Karpas-422 (cell line): ENCODE measurements at regions not wholly inside any gene's neighbourhood (a gene's known extent, or its start where the extent isn't known, plus 50 kb on each side); places are given as distances from the start of the nearest gene placed in this dataset.
A peak's percentile ranks its signal among the peaks of the same experiment; 100 is the strongest.

Experiments
- DNase-seq: peaks from one replicate; pipeline ENCODE4 v3.0.0-alpha.2; 2015
- H2AFZ ChIP-seq: fragments of 200-600 bp; sonication (generic); 2 replicates; pipeline ENCODE4 v1.6.1; 2014; ENCODE audit warnings: antibody characterized with exemption, low read length, mixed read lengths
- H3K27ac ChIP-seq: fragments of 200-600 bp; sonication (generic); 2 replicates; pipeline ENCODE4 v1.5.1; 2014; ENCODE audit warnings: mild to moderate bottlenecking, low read length, moderate library complexity
- H3K27me3 ChIP-seq: fragments of 200-600 bp; sonication (generic); 2 replicates; pipeline ENCODE4 v1.6.1; 2014; ENCODE audit warnings: low read length, mixed read lengths
- H3K36me3 ChIP-seq: fragments of 200-600 bp; sonication (generic); 2 replicates; pipeline ENCODE4 v1.6.1; 2014; ENCODE audit warnings: low read length, mixed read lengths; ENCODE audit not compliant: insufficient read depth
- H3K4me1 ChIP-seq: fragments of 200-600 bp; sonication (generic); 2 replicates; pipeline ENCODE4 v1.6.1; 2014; ENCODE audit warnings: mild to moderate bottlenecking, low read length, mixed read lengths
- H3K4me2 ChIP-seq: fragments of 200-600 bp; sonication (generic); 2 replicates; pipeline ENCODE4 v1.6.1; 2014; ENCODE audit warnings: low read length, low read depth, mild to moderate bottlenecking; ENCODE audit not compliant: poor library complexity, severe bottlenecking
- H3K4me3 ChIP-seq: fragments of 200-600 bp; sonication (generic); 2 replicates; pipeline ENCODE4 v1.5.1; 2014; ENCODE audit warnings: mild to moderate bottlenecking, antibody characterized with exemption, low read length, mixed read lengths
- H3K79me2 ChIP-seq: fragments of 200-600 bp; sonication (generic); 2 replicates; pipeline ENCODE4 v1.6.1; 2014; ENCODE audit warnings: mild to moderate bottlenecking, low read length, mixed read lengths
- H3K9ac ChIP-seq: fragments of 200-600 bp; sonication (generic); 2 replicates; pipeline ENCODE4 v1.6.0; 2014; ENCODE audit warnings: low read length
- H3K9me2 ChIP-seq: fragments of 200-600 bp; sonication (generic), shearing (Covaris generic); replicated peaks from 2 replicates; pipeline ENCODE4 v1.6.0; 2014; ENCODE audit warnings: mild to moderate bottlenecking, low read length, moderate library complexity; ENCODE audit not compliant: insufficient read depth
- H3K9me3 ChIP-seq: fragments of 300-700, 200-600 bp; sonication (generic); 2 replicates; pipeline ENCODE4 v1.6.1; 2014; ENCODE audit warnings: low read length, mixed read lengths
- H4K20me1 ChIP-seq: fragments of 200-600 bp; sonication (generic); 2 replicates; pipeline ENCODE4 v1.6.1; 2014; ENCODE audit warnings: mild to moderate bottlenecking, antibody characterized with exemption, low read length, low read depth; ENCODE audit not compliant: insufficient read depth

DNA sequence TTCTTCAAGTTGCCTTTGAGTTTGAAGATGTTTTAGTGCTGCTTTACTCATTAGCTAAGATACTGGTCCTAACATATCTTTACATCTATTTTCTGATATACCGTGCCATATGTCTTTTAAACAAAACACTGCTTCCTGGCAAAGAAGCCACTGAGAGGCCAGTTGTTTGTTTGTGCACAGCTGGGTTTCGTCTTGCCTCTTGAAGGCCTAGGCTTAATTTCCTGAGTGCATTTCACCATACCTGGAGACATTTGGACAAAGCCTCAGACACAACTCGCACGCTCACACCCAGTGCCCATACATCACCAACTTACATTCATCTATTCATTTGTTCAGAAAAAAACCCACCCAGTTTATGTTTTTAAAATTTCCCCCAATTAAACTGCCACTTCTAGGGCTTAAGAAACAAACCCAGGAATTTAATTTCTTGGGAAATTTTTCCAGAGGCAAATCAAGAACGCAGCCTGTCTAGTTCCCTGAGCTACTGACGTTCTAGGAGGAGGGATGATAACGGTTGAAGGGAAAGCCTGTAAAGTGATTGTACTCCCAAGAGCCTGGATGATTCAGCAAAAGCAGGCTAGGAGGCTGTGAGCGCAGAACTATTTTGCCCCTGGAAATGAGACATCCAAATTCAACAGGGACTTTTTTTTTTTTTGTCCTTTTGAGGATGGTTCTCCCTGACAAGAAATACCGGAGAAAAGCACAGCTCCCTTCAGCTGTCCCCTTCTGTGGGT lies 77.7 kb downstream of the OLIG3 start:
- peak overlapping the region; percentile 78 for H3K4me2 ChIP-seq

DNA sequence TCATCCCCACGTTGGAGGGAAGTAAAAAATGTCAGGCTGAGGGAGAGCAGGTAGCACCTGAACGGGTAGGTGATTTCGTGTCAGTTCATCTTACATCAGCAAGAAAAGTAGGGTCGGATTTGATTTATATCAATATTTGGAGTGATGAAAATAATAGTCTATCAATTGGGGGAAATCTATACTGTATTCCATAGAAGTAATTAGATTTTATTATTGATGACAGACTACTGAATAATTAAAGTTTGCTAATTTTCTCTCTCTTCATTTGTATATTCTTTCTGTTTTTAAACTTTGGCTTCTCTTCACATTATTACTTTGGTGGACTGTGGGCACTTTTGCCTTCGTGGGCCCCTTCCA lies 78.4 kb downstream of the OLIG3 start:
- Histone ChIP-seq H3K9me2 (no peaks in the 10 kb centered on the region), H2AFZ (peak overlapping the region; percentile 92), H3K4me3 (peak overlapping the region; percentile 68; the same call in 1 of the 2 replicates), H3K9ac (peak overlapping the region; percentile 68), H4K20me1 (no peaks in the 10 kb centered on the region), H3K27me3 (no peaks in the 10 kb centered on the region), H3K4me2 (peak overlapping the region; percentile 78), H3K27ac (peak overlapping the region; percentile 82), H3K79me2 (no peaks in the 10 kb centered on the region), H3K9me3 (no peaks in the 10 kb centered on the region), H3K36me3 (no peaks in the 10 kb centered on the region), H3K4me1 (peaks cover 41% of the 10 kb centered on the region)
- DNase-seq: no peak

More for the DNA sequence above, 77.7 kb downstream of the OLIG3 start:
- no peak for DNase-seq
- Histone ChIP-seq H3K27me3 (no peaks in the 10 kb centered on the region), H3K4me1 (peaks cover 42% of the 10 kb centered on the region), H3K9me2 (no peaks in the 10 kb centered on the region), H3K4me3 (no peak overlapping the region), H4K20me1 (no peaks in the 10 kb centered on the region), H2AFZ (peak overlapping the region; percentile 46; the same call in 1 of the 2 replicates), H3K9ac (no peak overlapping the region), H3K27ac (peak overlapping the region; percentile 82), H3K9me3 (no peaks in the 10 kb centered on the region), H3K36me3 (no peaks in the 10 kb centered on the region), H3K79me2 (no peaks in the 10 kb centered on the region)

- no peaks in the 10 kb centered on the region for H3K36me3 ChIP-seq
- H3K79me2 ChIP-seq: no peaks in the 10 kb centered on the region
- peak overlapping the region; percentile 78 for H3K4me2 ChIP-seq
- H2AFZ ChIP-seq: peak overlapping the region; percentile 92
- H3K9me2 ChIP-seq: no peaks in the 10 kb centered on the region
- H3K9me3 ChIP-seq: no peaks in the 10 kb centered on the region
- H3K4me3 ChIP-seq: peak overlapping the region; percentile 68
- H3K27ac ChIP-seq: peak overlapping the region; percentile 82
- DNase-seq: peak; percentile 94
- H3K9ac ChIP-seq: peak overlapping the region; percentile 68
- no peaks in the 10 kb centered on the region for H4K20me1 ChIP-seq
- peaks cover 41% of the 10 kb centered on the region for H3K4me1 ChIP-seq
- H3K27me3 ChIP-seq: no peaks in the 10 kb centered on the region
Measured at GRCh38 chr6:137415127-137415833, 78.9 kb downstream of the OLIG3 start.

DNA sequence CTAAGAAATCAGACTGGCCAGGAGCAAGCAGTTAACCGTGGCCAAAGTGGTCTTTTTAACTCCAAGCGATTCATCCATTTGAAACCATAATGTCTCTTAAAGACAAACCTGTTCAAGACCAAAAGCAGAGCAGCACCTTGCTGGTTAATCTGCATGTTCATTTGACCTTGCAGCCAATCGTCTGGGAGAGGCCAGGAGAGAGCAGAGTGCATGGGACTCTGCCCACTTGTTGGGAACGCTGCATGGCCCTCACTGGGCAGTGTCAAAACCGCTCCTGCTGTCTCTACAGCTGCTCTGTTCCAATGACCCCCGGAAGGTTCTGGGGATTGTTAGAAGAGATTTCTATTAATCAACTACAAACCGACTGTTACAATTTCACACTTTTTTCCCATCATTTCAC lies 79.6 kb downstream of the OLIG3 start:
- Histone ChIP-seq H4K20me1 (no peaks in the 10 kb centered on the region), H3K9me3 (no peaks in the 10 kb centered on the region), H3K4me3 (peak overlapping the region; percentile 68), H3K9ac (peak overlapping the region; percentile 68), H3K79me2 (no peaks in the 10 kb centered on the region), H3K27me3 (no peaks in the 10 kb centered on the region), H3K36me3 (no peaks in the 10 kb centered on the region), H3K4me2 (peak overlapping the region; percentile 78), H3K27ac (peak overlapping the region; percentile 82; the same call in 1 of the 2 replicates), H3K9me2 (no peaks in the 10 kb centered on the region), H2AFZ (0 out of 2 replicates have a peak overlapping the region, but pooled peaks have one; percentile 92), H3K4me1 (peaks cover 41% of the 10 kb centered on the region)
- DNase-seq: no peak

- Histone ChIP-seq H3K9ac (no peak overlapping the region), H3K4me2 (no peak overlapping the region), H4K20me1 (no peaks in the 10 kb centered on the region), H3K79me2 (no peaks in the 10 kb centered on the region), H3K9me3 (no peaks in the 10 kb centered on the region), H3K27ac (no peak overlapping the region), H3K36me3 (no peaks in the 10 kb centered on the region), H3K4me1 (peaks cover 41% of the 10 kb centered on the region), H3K4me3 (no peak overlapping the region), H2AFZ (no peak overlapping the region), H3K27me3 (no peaks in the 10 kb centered on the region), H3K9me2 (no peaks in the 10 kb centered on the region)
- no peak for DNase-seq
Measured at GRCh38 chr6:137413482-137413881, 80.7 kb downstream of the OLIG3 start.

- H2AFZ ChIP-seq: no peak overlapping the region
- no peaks in the 10 kb centered on the region for H4K20me1 ChIP-seq
- H3K9me2 ChIP-seq: no peaks in the 10 kb centered on the region
- H3K36me3 ChIP-seq: no peaks in the 10 kb centered on the region
- no peak overlapping the region for H3K9ac ChIP-seq
- H3K4me3 ChIP-seq: no peak overlapping the region
- peaks cover 40% of the 10 kb centered on the region for H3K4me1 ChIP-seq
- DNase-seq: no peak
- H3K4me2 ChIP-seq: no peak overlapping the region
- no peak overlapping the region for H3K27ac ChIP-seq
- H3K27me3 ChIP-seq: no peaks in the 10 kb centered on the region
- H3K79me2 ChIP-seq: no peaks in the 10 kb centered on the region
- no peaks in the 10 kb centered on the region for H3K9me3 ChIP-seq
Measured at GRCh38 chr6:137412562-137412961, 81.6 kb downstream of the OLIG3 start.

DNA sequence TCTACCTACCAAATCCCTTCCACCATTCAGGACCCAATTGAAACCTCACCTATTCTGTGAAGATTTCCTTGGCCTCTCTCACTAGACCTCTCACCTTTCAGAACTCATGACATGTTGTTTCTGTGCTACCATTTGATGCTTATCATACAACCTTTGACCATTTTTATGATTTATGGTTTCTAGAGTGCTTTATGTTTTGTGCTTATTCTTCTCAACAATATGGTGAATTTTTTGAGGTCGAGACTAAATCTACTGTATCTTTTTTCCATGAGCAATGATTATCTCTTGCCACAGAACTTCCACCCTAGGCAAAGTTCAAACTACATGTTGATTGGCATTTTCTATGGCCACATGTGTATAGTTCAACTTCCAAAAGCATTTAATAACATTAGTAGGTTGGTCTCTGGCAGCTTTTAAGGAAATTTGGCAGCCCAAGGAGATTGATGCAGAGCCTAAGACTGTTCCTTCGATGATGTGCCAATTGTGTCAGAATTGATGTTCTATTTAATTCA lies 84.9 kb downstream of the OLIG3 start:
- DNase-seq: no peak
- no peak overlapping the region for H3K4me2 ChIP-seq
- H2AFZ ChIP-seq: no peak overlapping the region
- H3K27me3 ChIP-seq: no peaks in the 10 kb centered on the region
- no peaks in the 10 kb centered on the region; the same call in 1 of the 2 replicates for H3K36me3 ChIP-seq
- H3K9me2 ChIP-seq: no peaks in the 10 kb centered on the region
- no peaks in the 10 kb centered on the region for H3K79me2 ChIP-seq
- no peak overlapping the region for H3K9ac ChIP-seq
- peaks cover 27% of the 10 kb centered on the region for H3K4me1 ChIP-seq
- no peak overlapping the region for H3K27ac ChIP-seq
- H4K20me1 ChIP-seq: no peaks in the 10 kb centered on the region
- no peaks in the 10 kb centered on the region for H3K9me3 ChIP-seq
- no peak overlapping the region for H3K4me3 ChIP-seq

GRCh38 chr6:137407816-137408215 lies 86.4 kb downstream of the OLIG3 start:
- Histone ChIP-seq H3K9me2 (no peaks in the 10 kb centered on the region), H3K9ac (no peak overlapping the region), H2AFZ (peak overlapping the region; percentile 50; the same call in 1 of the 2 replicates), H4K20me1 (no peaks in the 10 kb centered on the region), H3K27me3 (no peaks in the 10 kb centered on the region), H3K9me3 (no peaks in the 10 kb centered on the region), H3K4me3 (no peak overlapping the region), H3K4me2 (no peak overlapping the region), H3K27ac (no peak overlapping the region), H3K4me1 (peaks cover 19% of the 10 kb centered on the region), H3K36me3 (no peaks in the 10 kb centered on the region; the same call in 1 of the 2 replicates), H3K79me2 (no peaks in the 10 kb centered on the region)
- DNase-seq: no peak
